HT1080 (cell line): ENCODE measurements at regions not wholly inside any gene's neighbourhood (a gene's known extent, or its start where the extent isn't known, plus 50 kb on each side); places are given as distances from the start of the nearest gene placed in this dataset.
A peak's percentile ranks its signal among the peaks of the same experiment; 100 is the strongest.
"Not testable (repeated sequence)": the region's sequence is repeated elsewhere in the genome, so short reads cannot be mapped to it uniquely, and the experiment has no call there.

Source experiments
- DNase-seq: peaks from one replicate; pipeline ENCODE4 v3.0.0-alpha.2; 2015; ENCODE audit warnings: low read depth

GRCh38 chr14:27721760-27722159, 1044.8 kb upstream of the FOXG1 start:
- DNase-seq, result no peak

- DNase-seq, result no peak
Observed at GRCh38 chr14:27725482-27725881, 1041.1 kb upstream of the FOXG1 start.

GRCh38 chr14:27727251-27727770, 1039.3 kb upstream of the FOXG1 start:
- no peak for DNase-seq

GRCh38 chr14:27730204-27730603, 1036.4 kb upstream of the FOXG1 start:
- DNase-seq, result no peak

GRCh38 chr14:27739657-27740156, 1026.9 kb upstream of the FOXG1 start:
- no peak for DNase-seq

GRCh38 chr14:27750114-27750513, 1016.5 kb upstream of the FOXG1 start:
- DNase-seq, result no peak

GRCh38 chr14:27757642-27758041, 1008.9 kb upstream of the FOXG1 start:
- not testable (repeated sequence) for DNase-seq

- DNase-seq, result not testable (repeated sequence)
Observed at GRCh38 chr14:27760367-27760766, 1006.2 kb upstream of the FOXG1 start.

- DNase-seq, result not testable (repeated sequence)
Observed at GRCh38 chr14:27799066-27800028, 967.2 kb upstream of the FOXG1 start.

- DNase-seq, result peak; percentile 7
Observed at GRCh38 chr14:27817746-27818430, 948.7 kb upstream of the FOXG1 start.

GRCh38 chr14:27826149-27826548, 940.4 kb upstream of the FOXG1 start:
- DNase-seq, result not testable (repeated sequence)

- not testable (repeated sequence) for DNase-seq
Observed at GRCh38 chr14:27831978-27832377, 934.6 kb upstream of the FOXG1 start.

GRCh38 chr14:27833001-27833400, 933.6 kb upstream of the FOXG1 start:
- not testable (repeated sequence) for DNase-seq

- no peak for DNase-seq
Observed at GRCh38 chr14:27836386-27836785, 930.2 kb upstream of the FOXG1 start.

GRCh38 chr14:27845241-27845850, 921.2 kb upstream of the FOXG1 start:
- peak; percentile 45 for DNase-seq

GRCh38 chr14:27845902-27846301, 920.7 kb upstream of the FOXG1 start:
- no peak for DNase-seq

- DNase-seq, result not testable (repeated sequence)
Observed at GRCh38 chr14:27847480-27847879, 919.1 kb upstream of the FOXG1 start.

- not testable (repeated sequence) for DNase-seq
Observed at GRCh38 chr14:27849193-27849592, 917.4 kb upstream of the FOXG1 start.

- DNase-seq, result no peak
Observed at GRCh38 chr14:27862684-27863083, 903.9 kb upstream of the FOXG1 start.

- DNase-seq, result no peak
Observed at GRCh38 chr14:27863166-27863565, 903.4 kb upstream of the FOXG1 start.

GRCh38 chr14:27881063-27881462, 885.5 kb upstream of the FOXG1 start:
- no peak for DNase-seq
